DOHH2 (cell line): ENCODE measurements at regions not wholly inside any gene's neighbourhood (a gene's known extent, or its start where the extent isn't known, plus 50 kb on each side); places are given as distances from the start of the nearest gene placed in this dataset.

Source experiments
- H3F3A ChIP-seq: fragments of 200-600 bp; sonication (generic), shearing (Covaris generic); 2 replicates; pipeline ENCODE4 v1.6.0; 2016; ENCODE audit warnings: antibody characterized with exemption, mild to moderate bottlenecking; ENCODE audit not compliant: control insufficient read depth, insufficient read depth
- H3K27ac ChIP-seq: fragments of 200-600 bp; sonication (generic); 2 replicates; pipeline ENCODE4 v1.5.1; 2014; ENCODE audit warnings: low read depth, mild to moderate bottlenecking, low read length, moderate library complexity
- H3K27me3 ChIP-seq: fragments of 200-600 bp; sonication (generic); 2 replicates; pipeline ENCODE4 v1.6.1; 2014; ENCODE audit warnings: mild to moderate bottlenecking, low read length, mixed read lengths; ENCODE audit not compliant: control insufficient read depth
- H3K36me3 ChIP-seq: fragments of 200-600 bp; sonication (generic); 2 replicates; pipeline ENCODE4 v1.6.1; 2014; ENCODE audit warnings: mild to moderate bottlenecking, low read length, moderate library complexity, mixed read lengths; ENCODE audit not compliant: control insufficient read depth
- H3K4me1 ChIP-seq: fragments of 200-600 bp; sonication (generic); 2 replicates; pipeline ENCODE4 v1.6.1; 2014; ENCODE audit warnings: mild to moderate bottlenecking, low read length, mixed read lengths; ENCODE audit not compliant: control insufficient read depth
- H3K4me2 ChIP-seq: fragments of 200-600 bp; sonication (generic); 2 replicates; pipeline ENCODE4 v1.6.0; 2014; ENCODE audit warnings: mild to moderate bottlenecking, low read length, moderate library complexity
- H3K4me3 ChIP-seq: fragments of 200-600 bp; sonication (generic); 2 replicates; pipeline ENCODE4 v1.5.1; 2014; ENCODE audit warnings: mild to moderate bottlenecking, low read length, mixed read lengths
- H3K79me2 ChIP-seq: fragments of 200-600 bp; sonication (generic); 2 replicates; pipeline ENCODE4 v1.6.1; 2014; ENCODE audit warnings: mild to moderate bottlenecking, low read length, mixed read lengths; ENCODE audit not compliant: control insufficient read depth
- H3K9me2 ChIP-seq: fragments of 200-600 bp; sonication (generic); replicated peaks from 2 replicates; pipeline ENCODE4 v1.6.1; 2014; ENCODE audit warnings: mild to moderate bottlenecking, low read length, mixed read lengths; ENCODE audit not compliant: control insufficient read depth
- H3K9me3 ChIP-seq: fragments of 200-600 bp; sonication (generic); 2 replicates; pipeline ENCODE4 v1.6.1; 2014; ENCODE audit warnings: antibody characterized with exemption, low read length, mixed read lengths; ENCODE audit not compliant: control insufficient read depth, insufficient read depth
- H4K20me1 ChIP-seq: fragments of 200-600 bp; sonication (generic); 2 replicates; pipeline ENCODE4 v1.6.0; 2014; ENCODE audit warnings: low read depth, mild to moderate bottlenecking, antibody characterized with exemption, low read length, moderate library complexity; ENCODE audit not compliant: control insufficient read depth, insufficient read depth
- EZH2phosphoT487 ChIP-seq: fragments of 200-600 bp; sonication (generic); IDR thresholded peaks from 2 replicates; pipeline ENCODE4 v1.6.1; 2017; ENCODE audit warnings: borderline replicate concordance, mild to moderate bottlenecking, antibody characterized with exemption, low read length, moderate library complexity, mixed read lengths
- TF ChIP-seq, protein P1 (sequence below): fragments of 200-600 bp; sonication (generic); IDR thresholded peaks from one replicate; pipeline ENCODE4 v1.5.1; 2014; ENCODE audit warnings: antibody characterized with exemption, mild to moderate bottlenecking, low read depth, low read length; ENCODE audit not compliant: poor library complexity, severe bottlenecking

DNA sequence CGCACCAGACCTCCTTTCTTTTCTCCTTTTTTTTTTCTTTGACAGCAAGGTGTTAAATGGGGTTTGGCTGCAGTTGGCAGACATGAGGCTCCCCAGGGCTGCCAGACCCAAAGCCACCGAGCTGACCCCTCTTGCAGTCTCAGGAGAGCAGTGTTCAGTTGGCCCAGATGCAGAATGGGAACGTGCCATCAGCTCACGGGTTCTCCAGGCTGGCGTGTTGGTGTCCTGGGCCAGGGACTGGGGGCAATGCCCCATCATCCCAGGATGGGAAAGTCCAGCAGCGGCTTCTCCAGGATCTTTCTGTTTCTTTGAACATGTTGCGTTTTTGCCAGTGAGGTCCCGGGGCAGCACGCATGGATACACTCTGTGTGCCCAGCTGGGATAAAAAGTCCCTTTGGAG is 114.6 kb upstream of the KCTD7 start:
- no peak for TF ChIP-seq EZH2phosphoT487
- TF ChIP-seq, protein P1, sequence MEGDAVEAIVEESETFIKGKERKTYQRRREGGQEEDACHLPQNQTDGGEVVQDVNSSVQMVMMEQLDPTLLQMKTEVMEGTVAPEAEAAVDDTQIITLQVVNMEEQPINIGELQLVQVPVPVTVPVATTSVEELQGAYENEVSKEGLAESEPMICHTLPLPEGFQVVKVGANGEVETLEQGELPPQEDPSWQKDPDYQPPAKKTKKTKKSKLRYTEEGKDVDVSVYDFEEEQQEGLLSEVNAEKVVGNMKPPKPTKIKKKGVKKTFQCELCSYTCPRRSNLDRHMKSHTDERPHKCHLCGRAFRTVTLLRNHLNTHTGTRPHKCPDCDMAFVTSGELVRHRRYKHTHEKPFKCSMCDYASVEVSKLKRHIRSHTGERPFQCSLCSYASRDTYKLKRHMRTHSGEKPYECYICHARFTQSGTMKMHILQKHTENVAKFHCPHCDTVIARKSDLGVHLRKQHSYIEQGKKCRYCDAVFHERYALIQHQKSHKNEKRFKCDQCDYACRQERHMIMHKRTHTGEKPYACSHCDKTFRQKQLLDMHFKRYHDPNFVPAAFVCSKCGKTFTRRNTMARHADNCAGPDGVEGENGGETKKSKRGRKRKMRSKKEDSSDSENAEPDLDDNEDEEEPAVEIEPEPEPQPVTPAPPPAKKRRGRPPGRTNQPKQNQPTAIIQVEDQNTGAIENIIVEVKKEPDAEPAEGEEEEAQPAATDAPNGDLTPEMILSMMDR: no peak
- H3K79me2 ChIP-seq: no peaks in the 10 kb centered on the region

DNA sequence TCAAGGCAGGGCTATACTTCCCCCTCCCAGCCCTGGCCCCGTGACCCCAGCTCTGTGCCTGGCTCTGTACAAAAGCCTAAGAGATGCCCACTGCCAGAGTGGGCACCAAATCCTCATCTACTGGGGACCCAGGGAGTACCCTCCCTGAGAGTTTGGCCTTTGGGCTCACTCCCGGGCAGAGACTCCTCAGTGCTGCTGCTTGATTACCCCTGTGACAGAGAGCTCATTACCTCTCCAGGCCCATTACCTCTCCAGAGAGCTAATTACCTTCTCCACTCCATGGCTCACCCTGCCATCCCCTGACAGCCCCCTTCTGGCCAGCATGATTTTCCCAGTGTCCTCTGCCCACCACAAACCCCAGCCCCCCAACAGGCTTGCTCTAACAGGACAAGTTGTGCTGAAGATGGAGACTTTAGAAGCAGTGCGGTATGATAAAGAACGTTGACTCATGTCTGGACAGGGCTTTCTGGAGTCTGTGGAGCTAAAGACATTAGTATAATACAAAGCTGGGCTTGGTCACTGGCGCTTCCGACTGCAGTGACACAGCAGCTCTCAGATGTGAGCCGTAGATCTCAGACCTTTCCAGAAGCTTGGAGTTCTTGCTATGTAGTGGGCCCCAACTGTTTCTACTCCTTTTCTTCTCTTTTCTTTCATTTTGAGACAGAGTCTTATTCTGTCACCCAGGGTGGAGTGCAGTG is 111.3 kb upstream of the KCTD7 start:
- Histone ChIP-seq H4K20me1 (no peaks in the 10 kb centered on the region), H3K9me3 (no peaks in the 10 kb centered on the region), H3K79me2 (no peaks in the 10 kb centered on the region), H3K4me2 (no peak overlapping the region), H3K36me3 (no peaks in the 10 kb centered on the region), H3K4me3 (no peak overlapping the region), H3K27ac (no peak overlapping the region), H3K27me3 (no peaks in the 10 kb centered on the region), H3K4me1 (no peaks in the 10 kb centered on the region), H3F3A (no peaks in the 10 kb centered on the region), H3K9me2 (no peaks in the 10 kb centered on the region)
- TF ChIP-seq EZH2phosphoT487: no peak
- TF ChIP-seq, protein P1: no peak

More for the DNA sequence above, 114.6 kb upstream of the KCTD7 start:
- H3K9me2 ChIP-seq: no peaks in the 10 kb centered on the region
- H3F3A ChIP-seq: no peaks in the 10 kb centered on the region
- H3K27me3 ChIP-seq: 0 out of 2 replicates have a peak, but pooled peaks cover 2% of the 10 kb centered on the region
- no peaks in the 10 kb centered on the region for H4K20me1 ChIP-seq
- no peaks in the 10 kb centered on the region for H3K9me3 ChIP-seq
- H3K4me3 ChIP-seq: no peak overlapping the region
- H3K27ac ChIP-seq: no peak overlapping the region
- H3K4me2 ChIP-seq: no peak overlapping the region
- H3K4me1 ChIP-seq: no peaks in the 10 kb centered on the region
- H3K36me3 ChIP-seq: no peaks in the 10 kb centered on the region

DNA sequence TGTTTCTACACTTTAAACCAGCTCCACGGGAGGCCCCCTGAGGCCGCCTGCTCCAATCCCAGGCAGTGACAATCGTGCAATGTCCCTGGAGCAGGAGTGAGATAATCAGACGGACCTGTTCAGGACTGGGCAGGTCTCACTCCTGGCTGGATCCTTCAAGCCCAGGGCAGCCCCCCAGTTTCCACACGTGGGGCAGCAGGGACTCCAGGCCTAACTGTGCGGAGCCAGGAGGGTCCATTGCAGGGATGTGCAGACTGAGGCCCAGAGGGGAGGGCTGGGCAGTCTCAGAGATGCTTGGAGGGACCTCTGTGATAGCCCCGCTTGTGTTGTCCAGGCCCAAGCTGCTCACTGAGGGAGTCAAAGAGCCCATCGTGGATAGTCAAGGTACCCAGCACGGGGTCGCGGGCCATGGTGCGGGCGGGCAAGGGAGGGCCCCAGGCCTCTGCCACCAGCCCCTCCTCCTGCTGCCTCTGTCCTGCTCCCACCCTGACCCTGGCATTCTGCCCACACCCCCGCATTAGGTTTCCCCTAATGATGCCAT is 110.5 kb upstream of the KCTD7 start:
- no peak overlapping the region for H3K27ac ChIP-seq
- H3K9me3 ChIP-seq: no peaks in the 10 kb centered on the region
- H3K4me3 ChIP-seq: no peak overlapping the region
- no peaks in the 10 kb centered on the region for H3K9me2 ChIP-seq
- H3K36me3 ChIP-seq: no peaks in the 10 kb centered on the region
- H4K20me1 ChIP-seq: no peaks in the 10 kb centered on the region
- H3K4me2 ChIP-seq: no peak overlapping the region
- H3K27me3 ChIP-seq: no peaks in the 10 kb centered on the region
- H3K4me1 ChIP-seq: no peaks in the 10 kb centered on the region
- H3F3A ChIP-seq: no peaks in the 10 kb centered on the region
- no peaks in the 10 kb centered on the region for H3K79me2 ChIP-seq
- TF ChIP-seq EZH2phosphoT487: no peak
- TF ChIP-seq, protein P1: no peak
